ENCODE measurements at regions not wholly inside any gene's neighbourhood (a gene's known extent, or its start where the extent isn't known, plus 50 kb on each side); places are given as distances from the start of the nearest gene placed in this dataset.

GRCh38 chr5:117263231-117263630 lies 688.6 kb upstream of the SEMA6A start:
- Histone ChIP-seq H3K4me1 (no peaks in the 10 kb centered on the region), H3K4me3 (no peak overlapping the region), H3K9me3 (no peaks in the 10 kb centered on the region), H3K27ac (no peak overlapping the region), H3K4me2 (no peak overlapping the region)
- no peak for DNase-seq (ENCODE audit: low read depth in 1 of 2, low spot score in 1 of 2)
- WGBS (ENCODE audit: missing lambda C conversion rate) = 6% methylated on average over 1 of the region's 1 CpG
- CTCF ChIA-PET = no interaction called here
- TF ChIP-seq HEYL (CRISPR knock-in tag; IDR thresholded peaks at IDR 0.05) (no peak), HOXA7 (CRISPR knock-in tag; IDR thresholded peaks at IDR 0.05) (no peak)
- POLR2A ChIA-PET = no interaction called here
- FAIRE-seq = no peak
- ATAC-seq = no peak

GRCh38 chr5:117262572-117263131 lies 688.0 kb upstream of the SEMA6A start:
- POLR2A ChIA-PET = no interaction called here
- DNase-seq (ENCODE audit: low read depth in 1 of 2, low spot score in 1 of 2) (no peak), ATAC-seq (no peak), FAIRE-seq (no peak)
- whole genome bisulfite sequencing (ENCODE audit: missing lambda C conversion rate) = 0% methylated on average over 4 of the region's 4 CpGs
- Histone ChIP-seq H3K27ac (no peak overlapping the region), H3K9me3 (no peaks in the 10 kb centered on the region), H3K4me1 (no peaks in the 10 kb centered on the region), H3K4me3 (no peak overlapping the region), H3K4me2 (no peak overlapping the region)
- CTCF ChIA-PET = no interaction called here
- TF ChIP-seq RNF2 (IDR thresholded peaks at IDR 0.05; ENCODE audit: borderline replicate concordance, low read depth) (no peak), CHD4 (IDR thresholded peaks at IDR 0.05; ENCODE audit: borderline replicate concordance) (no peak), JUNB (IDR thresholded peaks at IDR 0.05) (no peak), MYC (IDR thresholded peaks at IDR 0.05; ENCODE audit: borderline replicate concordance, low read length) (no peak), ZFP36 (IDR thresholded peaks at IDR 0.05; ENCODE audit: borderline replicate concordance, partially characterized antibody) (no peak), HOXB5 (CRISPR knock-in tag; IDR thresholded peaks at IDR 0.05) (no peak), ESRRA (IDR thresholded peaks at IDR 0.05; ENCODE audit: borderline replicate concordance, low read length) (no peak), EHF (CRISPR knock-in tag; IDR thresholded peaks at IDR 0.05) (no peak), MAX (IDR thresholded peaks at IDR 0.05) (no peak), POLR2AphosphoS2 (conservative IDR thresholded peaks at IDR 0.05; ENCODE audit: low read length) (no peak), EHMT2 (IDR thresholded peaks at IDR 0.05; ENCODE audit: low read depth) (no peak), ZNF302 (CRISPR knock-in tag; IDR thresholded peaks at IDR 0.05) (no peak)

- CTCF ChIA-PET = no interaction called here
- POLR2A ChIA-PET = no interaction called here
Measured at GRCh38 chr5:117261948-117262571, 687.4 kb upstream of the SEMA6A start.

More at GRCh38 chr5:117261948-117262571, 687.4 kb upstream of the SEMA6A start:
- FAIRE-seq (no peak), DNase-seq (ENCODE audit: low read depth in 1 of 2, low spot score in 1 of 2) (no peak), ATAC-seq (no peak)
- Histone ChIP-seq H3K4me1 (no peaks in the 10 kb centered on the region), H3K4me3 (no peak overlapping the region), H3K9me3 (no peaks in the 10 kb centered on the region), H3K4me2 (no peak overlapping the region), H3K27ac (no peak overlapping the region)
- WGBS (ENCODE audit: missing lambda C conversion rate) = 31% methylated on average over 7 of the region's 7 CpGs
- TF ChIP-seq RFX5 (IDR thresholded peaks at IDR 0.05) (no peak), EHMT2 (IDR thresholded peaks at IDR 0.05; ENCODE audit: low read depth) (no peak), CTCF (IDR thresholded peaks at IDR 0.05) (no peak), GATA3 (IDR thresholded peaks at IDR 0.05; ENCODE audit: borderline replicate concordance) (no peak), HOXB5 (CRISPR knock-in tag; IDR thresholded peaks at IDR 0.05) (no peak), ZC3H11A (IDR thresholded peaks at IDR 0.05) (no peak), SMC3 (IDR thresholded peaks at IDR 0.05) (no peak), RARB (CRISPR knock-in tag; IDR thresholded peaks at IDR 0.05) (no peak), ATOH8 (CRISPR knock-in tag; IDR thresholded peaks at IDR 0.05; ENCODE audit: low read depth) (no peak), HMGXB4 (CRISPR knock-in tag; IDR thresholded peaks at IDR 0.05; ENCODE audit: borderline replicate concordance) (no peak), CEBPB (IDR thresholded peaks at IDR 0.05) (no peak)
